Stimulated activated CD4-positive, alpha-beta T cell treated with anti-CD3 and anti-CD28 coated beads, Interleukin-2, amount 100 ng/mL, for 4 hours (primary cell): ENCODE measurements at regions not wholly inside any gene's neighbourhood (a gene's known extent, or its start where the extent isn't known, plus 50 kb on each side); places are given as distances from the start of the nearest gene placed in this dataset.
"Not testable (repeated sequence)": the region's sequence is repeated elsewhere in the genome, so short reads cannot be mapped to it uniquely, and the experiment has no call there.

Experiments
- DNase-seq: peaks from one replicate; pipeline ENCODE4 v3.0.0-alpha.2; 2020; ENCODE audit warnings: low read depth

DNA sequence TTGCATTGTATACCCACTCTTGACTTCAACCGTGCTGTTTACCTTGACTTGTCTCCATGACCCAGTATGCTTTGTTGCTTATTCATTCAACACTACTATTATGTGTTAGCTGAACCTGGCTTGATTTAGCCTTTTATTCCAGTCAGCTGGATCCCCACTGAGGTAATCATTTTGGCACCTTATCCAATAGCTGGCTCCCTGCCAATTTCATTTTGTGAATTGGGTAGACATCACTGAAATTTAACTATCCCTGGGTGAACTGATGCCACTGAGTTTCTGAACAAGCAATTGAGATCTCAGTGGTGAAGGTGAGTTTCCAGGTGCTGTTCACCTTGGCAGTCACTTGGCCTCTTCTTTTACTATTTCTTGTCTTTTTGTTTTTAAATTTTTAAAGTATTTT is 584.3 kb downstream of the ADCYAP1 start:
- DNase-seq, result no peak

GRCh38 chr18:1495387-1495786 is 590.7 kb downstream of the ADCYAP1 start:
- no peak for DNase-seq

- no peak for DNase-seq
Observed at GRCh38 chr18:1496096-1496495, 591.4 kb downstream of the ADCYAP1 start.

- DNase-seq, result no peak
Observed at GRCh38 chr18:1498216-1498615, 593.5 kb downstream of the ADCYAP1 start.

- DNase-seq, result no peak
Observed at GRCh38 chr18:1499265-1499664, 594.6 kb downstream of the ADCYAP1 start.

- DNase-seq, result no peak
Observed at GRCh38 chr18:1503847-1504246, 599.2 kb downstream of the ADCYAP1 start.

DNA sequence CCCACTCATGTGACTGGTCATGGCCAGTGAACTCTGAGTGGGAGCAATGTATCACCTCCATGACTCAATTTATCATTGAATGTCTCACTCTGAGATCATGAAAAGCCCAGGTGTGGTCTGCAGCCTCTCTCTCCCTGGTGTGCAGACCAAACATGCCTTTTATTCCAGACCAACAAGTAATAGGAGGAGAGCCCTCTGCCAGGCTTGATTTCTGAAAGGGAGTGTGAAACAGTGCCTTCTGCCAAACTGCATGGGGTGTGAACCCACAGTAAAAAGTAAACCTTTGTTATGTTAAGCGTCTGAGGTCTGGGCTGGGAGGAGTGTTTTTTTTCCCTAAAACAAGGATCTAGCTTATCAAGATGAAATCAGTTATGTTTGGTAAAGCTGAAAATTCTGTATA is 601.2 kb downstream of the ADCYAP1 start:
- no peak for DNase-seq

DNA sequence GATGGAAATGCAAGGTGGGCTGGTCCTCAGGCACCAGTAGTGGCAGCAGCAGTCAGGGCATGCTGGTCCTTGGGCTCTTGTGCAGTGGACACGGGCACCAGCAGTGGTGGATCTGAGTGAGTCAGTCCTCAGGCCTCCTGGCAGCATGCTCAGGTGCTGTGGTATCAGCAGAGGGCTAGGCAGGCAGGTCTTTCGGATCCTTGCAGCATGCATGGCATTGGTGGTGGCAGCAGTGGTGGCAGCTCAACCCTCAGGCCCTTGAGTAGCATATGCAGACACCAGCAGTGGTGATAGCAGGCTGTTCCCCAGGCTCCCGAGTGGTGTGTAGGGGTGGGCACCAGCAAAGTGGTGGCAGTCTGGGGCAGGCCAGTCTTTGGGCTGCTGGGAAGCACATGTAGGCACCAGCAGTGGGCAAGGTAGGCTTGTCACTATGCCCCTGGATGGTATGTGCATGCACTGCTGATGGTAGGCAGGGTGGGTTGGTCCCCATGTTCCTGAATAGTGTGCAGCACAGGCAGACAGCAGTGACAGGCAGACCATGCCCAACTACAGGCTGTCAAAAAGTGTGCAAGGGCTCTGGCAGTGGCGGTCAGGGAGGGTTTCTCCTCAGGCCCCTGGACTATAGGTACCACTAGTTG is 606.0 kb downstream of the ADCYAP1 start:
- no peak for DNase-seq

- DNase-seq, result no peak
Observed at GRCh38 chr18:1511619-1512311, 607.1 kb downstream of the ADCYAP1 start.

DNA sequence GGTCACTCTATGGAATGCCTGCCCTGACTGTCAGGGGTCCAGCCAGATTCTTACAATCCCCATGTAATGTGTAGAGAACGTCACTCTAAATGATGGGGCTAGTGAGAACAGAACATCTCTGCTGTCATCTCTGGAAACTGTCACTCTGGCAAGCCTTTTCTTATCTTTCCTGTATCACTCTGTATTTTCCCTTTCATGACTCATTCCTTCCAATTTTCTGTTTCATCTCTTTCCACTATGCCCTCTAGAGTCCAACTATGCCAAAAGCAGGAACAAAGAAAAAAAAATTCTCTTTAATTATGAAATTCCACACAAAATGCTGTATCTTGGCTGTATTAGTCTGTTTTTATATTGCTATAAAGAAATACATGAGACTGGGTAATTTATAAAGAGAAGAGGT is 608.8 kb downstream of the ADCYAP1 start:
- DNase-seq, result no peak

DNA sequence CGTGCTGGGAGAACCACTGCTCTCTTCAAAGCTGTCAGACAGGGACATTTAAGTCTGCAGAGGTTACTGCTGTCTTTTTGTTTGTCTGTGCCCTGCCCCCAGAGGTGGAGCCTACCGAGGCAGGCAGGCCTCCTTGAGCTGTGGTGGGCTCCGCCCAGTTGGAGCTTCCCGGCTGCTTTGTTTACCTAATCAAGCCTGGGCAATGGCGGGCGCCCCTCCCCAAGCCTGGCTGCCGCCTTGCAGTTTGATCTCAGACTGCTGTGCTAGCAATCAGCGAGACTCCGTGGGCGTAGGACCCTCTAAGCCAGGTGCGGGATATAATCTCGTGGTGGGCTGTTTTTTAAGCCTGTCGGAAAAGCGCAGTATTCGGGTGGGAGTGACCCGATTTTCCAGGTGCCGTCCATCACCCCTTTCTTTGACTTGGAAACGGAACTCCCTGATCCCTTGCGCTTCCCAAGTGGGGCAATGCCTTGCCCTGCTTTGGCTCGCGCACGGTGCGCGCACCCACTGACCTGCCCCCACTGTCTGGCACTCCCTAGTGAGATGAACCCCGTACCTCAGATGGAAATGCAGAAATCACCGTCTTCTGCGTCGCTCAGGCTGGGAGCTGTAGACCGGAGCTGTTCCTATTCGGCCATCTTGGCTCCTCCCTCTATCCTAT is 617.0 kb downstream of the ADCYAP1 start:
- DNase-seq, result not testable (repeated sequence)

GRCh38 chr18:1522249-1522615 is 617.6 kb downstream of the ADCYAP1 start:
- DNase-seq, result no peak

DNA sequence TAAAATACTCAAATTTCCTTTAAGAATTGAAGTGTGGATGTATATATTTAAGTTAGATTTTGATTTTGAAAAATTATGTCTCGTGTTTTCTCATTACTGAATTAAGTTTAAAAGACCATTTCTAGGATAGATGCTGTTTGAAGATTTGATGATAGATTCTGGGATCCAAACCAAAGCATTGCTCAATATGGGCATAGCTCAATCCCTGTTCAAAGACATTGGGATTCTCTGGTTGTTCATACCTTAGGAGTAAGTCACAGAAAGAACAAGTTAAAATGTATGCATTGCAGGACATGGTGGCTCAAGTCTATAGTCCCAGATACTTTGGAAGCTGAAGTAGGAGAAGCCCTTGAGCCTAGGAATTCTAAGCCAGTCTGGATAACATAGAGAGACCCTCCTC is 622.3 kb downstream of the ADCYAP1 start:
- DNase-seq, result no peak

- DNase-seq, result no peak
Observed at GRCh38 chr18:1527805-1528204, 623.1 kb downstream of the ADCYAP1 start.

GRCh38 chr18:1528447-1528846 is 623.8 kb downstream of the ADCYAP1 start:
- no peak for DNase-seq

- DNase-seq, result no peak
Observed at GRCh38 chr18:1528964-1529509, 624.4 kb downstream of the ADCYAP1 start.

GRCh38 chr18:1530650-1531049 is 626.0 kb downstream of the ADCYAP1 start:
- DNase-seq, result no peak

- no peak for DNase-seq
Observed at GRCh38 chr18:1539276-1539675, 634.6 kb downstream of the ADCYAP1 start.

GRCh38 chr18:1541478-1541877 is 636.8 kb downstream of the ADCYAP1 start:
- no peak for DNase-seq

GRCh38 chr18:1542230-1542774 is 637.6 kb downstream of the ADCYAP1 start:
- no peak for DNase-seq

GRCh38 chr18:1544016-1544415 is 639.3 kb downstream of the ADCYAP1 start:
- DNase-seq, result no peak

- DNase-seq, result not testable (repeated sequence)
Observed at GRCh38 chr18:1557711-1558110, 653.0 kb downstream of the ADCYAP1 start.

- no peak for DNase-seq
Observed at GRCh38 chr18:1559563-1559962, 654.9 kb downstream of the ADCYAP1 start.
